Astrocyte (in vitro differentiated cells and primary cell): ENCODE measurements at regions not wholly inside any gene's neighbourhood (a gene's known extent, or its start where the extent isn't known, plus 50 kb on each side); places are given as distances from the start of the nearest gene placed in this dataset.

Experiments
- EZH2 ChIP-seq: IDR thresholded peaks from 2 replicates; pipeline ENCODE4 v1.6.1; 2012; ENCODE audit warnings: mild to moderate bottlenecking, low read length, inconsistent platforms; ENCODE audit not compliant: insufficient read depth
- TF ChIP-seq, protein P1 (sequence below): IDR thresholded peaks from 2 replicates; pipeline ENCODE4 v1.5.1; 2011; ENCODE audit warnings: low read depth, mild to moderate bottlenecking, inconsistent platforms, low read length, moderate library complexity; ENCODE audit not compliant: insufficient read depth

DNA sequence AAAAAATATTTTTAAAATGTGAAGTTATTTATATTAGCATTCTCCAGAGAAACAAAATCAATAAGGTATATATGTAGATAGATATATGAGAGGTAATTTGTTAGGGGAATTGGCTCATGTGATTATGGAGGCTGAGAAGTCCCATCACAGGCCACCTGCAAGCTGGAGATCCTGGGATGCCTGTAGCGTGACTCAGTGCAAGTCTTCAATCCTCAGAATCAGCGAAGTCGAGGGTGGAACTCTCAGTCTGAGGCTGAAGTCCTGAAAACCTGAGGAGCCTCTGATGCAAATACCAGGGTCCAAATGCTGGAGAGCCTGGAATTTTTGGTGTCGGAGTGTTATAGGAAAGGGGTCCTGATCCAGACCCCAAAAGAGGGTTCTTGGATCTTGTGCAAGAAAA lies 658.5 kb downstream of the USP25 start:
- TF ChIP-seq, protein P1, sequence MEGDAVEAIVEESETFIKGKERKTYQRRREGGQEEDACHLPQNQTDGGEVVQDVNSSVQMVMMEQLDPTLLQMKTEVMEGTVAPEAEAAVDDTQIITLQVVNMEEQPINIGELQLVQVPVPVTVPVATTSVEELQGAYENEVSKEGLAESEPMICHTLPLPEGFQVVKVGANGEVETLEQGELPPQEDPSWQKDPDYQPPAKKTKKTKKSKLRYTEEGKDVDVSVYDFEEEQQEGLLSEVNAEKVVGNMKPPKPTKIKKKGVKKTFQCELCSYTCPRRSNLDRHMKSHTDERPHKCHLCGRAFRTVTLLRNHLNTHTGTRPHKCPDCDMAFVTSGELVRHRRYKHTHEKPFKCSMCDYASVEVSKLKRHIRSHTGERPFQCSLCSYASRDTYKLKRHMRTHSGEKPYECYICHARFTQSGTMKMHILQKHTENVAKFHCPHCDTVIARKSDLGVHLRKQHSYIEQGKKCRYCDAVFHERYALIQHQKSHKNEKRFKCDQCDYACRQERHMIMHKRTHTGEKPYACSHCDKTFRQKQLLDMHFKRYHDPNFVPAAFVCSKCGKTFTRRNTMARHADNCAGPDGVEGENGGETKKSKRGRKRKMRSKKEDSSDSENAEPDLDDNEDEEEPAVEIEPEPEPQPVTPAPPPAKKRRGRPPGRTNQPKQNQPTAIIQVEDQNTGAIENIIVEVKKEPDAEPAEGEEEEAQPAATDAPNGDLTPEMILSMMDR = no peak
- TF ChIP-seq EZH2 = no peak
